Peyer's patch (tissue), 4 donors: ENCODE measurements at regions not wholly inside any gene's neighbourhood (a gene's known extent, or its start where the extent isn't known, plus 50 kb on each side); places are given as distances from the start of the nearest gene placed in this dataset.

ENCODE experiments used
- POLR2A ChIP-seq, 2 donors: fragments of 450-650 bp; IDR thresholded peaks; one replicate each; pipeline ENCODE4 v1.5.1; 2017; ENCODE audit warnings: antibody characterized with exemption in 2 of 2, mild to moderate bottlenecking in 2 of 2, moderate library complexity in 2 of 2
- TF ChIP-seq, protein P1 (sequence below), 6 experiments: fragments of 450-650 bp in 4 of 6; fragments of 200-600 bp in 2 of 6; sonication (generic) in 1 of 6; IDR thresholded peaks; one replicate each; pipeline ENCODE4 v1.5.1; 2017 to 2019; ENCODE audit warnings: antibody characterized with exemption in 6 of 6, mild to moderate bottlenecking in 3 of 6, moderate library complexity in 1 of 6

DNA sequence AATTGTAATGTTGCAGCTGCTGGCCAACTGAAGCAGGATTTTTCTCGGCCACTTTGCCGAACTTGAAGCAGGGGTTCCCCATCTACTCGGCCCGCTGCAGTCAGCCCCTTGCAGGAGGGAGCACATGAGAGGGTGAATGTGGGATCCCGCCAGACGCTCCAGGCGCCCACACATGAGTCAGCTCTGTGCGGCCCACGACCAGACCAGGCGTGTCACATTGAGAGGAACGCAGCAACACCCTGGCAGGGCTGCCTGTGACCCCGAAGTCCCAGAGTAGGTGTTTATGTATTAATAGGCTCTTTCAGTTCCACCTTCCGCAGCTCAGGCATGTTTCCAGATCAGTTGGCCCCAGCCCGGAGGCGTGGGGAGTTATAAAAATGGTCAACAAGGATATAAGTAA is 344.7 kb upstream of the PABPC4L start:
- TF ChIP-seq, protein P1, sequence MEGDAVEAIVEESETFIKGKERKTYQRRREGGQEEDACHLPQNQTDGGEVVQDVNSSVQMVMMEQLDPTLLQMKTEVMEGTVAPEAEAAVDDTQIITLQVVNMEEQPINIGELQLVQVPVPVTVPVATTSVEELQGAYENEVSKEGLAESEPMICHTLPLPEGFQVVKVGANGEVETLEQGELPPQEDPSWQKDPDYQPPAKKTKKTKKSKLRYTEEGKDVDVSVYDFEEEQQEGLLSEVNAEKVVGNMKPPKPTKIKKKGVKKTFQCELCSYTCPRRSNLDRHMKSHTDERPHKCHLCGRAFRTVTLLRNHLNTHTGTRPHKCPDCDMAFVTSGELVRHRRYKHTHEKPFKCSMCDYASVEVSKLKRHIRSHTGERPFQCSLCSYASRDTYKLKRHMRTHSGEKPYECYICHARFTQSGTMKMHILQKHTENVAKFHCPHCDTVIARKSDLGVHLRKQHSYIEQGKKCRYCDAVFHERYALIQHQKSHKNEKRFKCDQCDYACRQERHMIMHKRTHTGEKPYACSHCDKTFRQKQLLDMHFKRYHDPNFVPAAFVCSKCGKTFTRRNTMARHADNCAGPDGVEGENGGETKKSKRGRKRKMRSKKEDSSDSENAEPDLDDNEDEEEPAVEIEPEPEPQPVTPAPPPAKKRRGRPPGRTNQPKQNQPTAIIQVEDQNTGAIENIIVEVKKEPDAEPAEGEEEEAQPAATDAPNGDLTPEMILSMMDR (IDR thresholded peaks at IDR 0.05), result no peak
- no peak for TF ChIP-seq POLR2A (IDR thresholded peaks at IDR 0.05)
